CD4-positive, alpha-beta T cell treated with Interleukin-12 subunit alpha and Interleukin-12 subunit beta, for 1 hour (primary cell): ENCODE measurements at regions not wholly inside any gene's neighbourhood (a gene's known extent, or its start where the extent isn't known, plus 50 kb on each side); places are given as distances from the start of the nearest gene placed in this dataset.

ENCODE experiments used
- DNase-seq: peaks from one replicate; pipeline ENCODE4 v3.0.0-alpha.2; 2020

GRCh38 chr21:22444990-22445389 is 1446.8 kb downstream of the NCAM2 start:
- no peak for DNase-seq

DNA sequence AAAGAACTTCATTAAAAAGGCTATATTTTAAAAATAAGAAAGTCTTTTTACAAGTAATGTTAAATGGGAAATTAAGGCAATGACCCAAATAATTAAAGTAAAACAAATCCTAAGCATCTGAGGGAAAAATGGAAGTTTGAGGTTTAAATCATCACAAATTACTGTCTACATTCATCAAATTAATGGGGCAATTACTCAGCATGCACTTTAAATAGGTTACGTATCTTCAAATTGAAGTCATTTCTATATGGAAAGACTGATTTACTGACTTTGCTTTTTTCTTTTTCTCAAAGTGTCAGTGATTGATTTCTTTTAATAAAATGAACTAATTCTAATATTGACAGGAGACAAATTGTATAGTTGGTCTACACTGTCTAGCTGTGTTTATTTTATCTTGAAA is 1452.3 kb downstream of the NCAM2 start:
- DNase-seq = no peak

DNA sequence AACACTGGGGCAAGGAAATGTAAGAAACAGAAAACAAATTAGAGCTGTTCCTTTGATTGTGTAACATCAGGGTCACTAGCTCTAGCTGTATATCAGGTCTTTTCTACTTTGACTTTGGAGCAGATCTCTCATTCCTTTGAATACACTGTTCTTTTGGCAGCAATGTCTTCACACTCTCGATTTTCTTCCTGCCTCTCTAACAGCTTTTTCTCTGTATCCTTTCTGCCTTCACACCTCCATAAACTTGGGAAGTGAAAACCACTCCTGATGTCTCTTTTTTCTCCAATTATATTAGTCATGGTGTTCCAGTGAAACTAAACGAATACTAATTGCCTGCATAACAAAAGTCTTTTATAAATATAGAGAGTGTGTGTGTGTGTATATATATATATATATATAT is 1458.0 kb downstream of the NCAM2 start:
- DNase-seq = no peak

GRCh38 chr21:22468893-22469292 is 1470.7 kb downstream of the NCAM2 start:
- DNase-seq = no peak

DNA sequence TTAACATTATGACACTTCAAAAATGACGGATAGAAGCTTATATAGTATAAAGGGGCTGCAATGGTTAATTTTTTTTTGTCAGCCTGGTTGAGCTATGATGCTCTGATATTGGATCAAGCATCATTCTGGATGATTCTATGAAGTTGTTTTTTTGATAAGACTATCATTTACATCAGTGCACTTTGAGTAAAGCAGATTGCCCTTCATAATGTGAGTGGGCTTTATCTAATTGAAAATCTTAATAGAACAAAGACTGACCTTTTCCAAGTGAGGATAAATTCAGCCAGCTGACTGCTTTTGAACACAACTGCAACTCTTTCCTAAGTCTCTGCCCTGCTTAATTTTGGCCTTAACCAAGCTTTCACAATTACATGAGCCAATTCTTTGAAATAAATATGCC is 1476.2 kb downstream of the NCAM2 start:
- DNase-seq = no peak

DNA sequence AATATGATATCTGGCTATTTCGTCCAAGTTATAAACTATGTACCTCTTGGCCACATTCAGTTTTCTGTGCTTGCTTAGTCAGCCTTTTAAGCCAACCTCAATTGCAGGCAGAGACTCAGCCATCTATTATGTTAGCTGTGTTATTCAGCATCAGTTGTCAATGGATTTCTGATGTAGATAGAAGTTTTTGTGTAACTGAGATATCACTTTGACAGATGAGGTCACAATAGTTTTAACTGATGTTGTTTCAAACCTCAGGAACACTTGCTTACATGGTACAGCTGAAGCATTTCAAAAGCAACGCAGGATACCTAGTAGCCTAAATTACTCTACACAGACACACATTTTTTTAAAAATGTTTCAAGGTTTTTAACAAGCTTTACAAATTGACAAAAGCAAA is 1478.0 kb downstream of the NCAM2 start:
- DNase-seq = no peak

GRCh38 chr21:22476726-22477646 is 1478.8 kb downstream of the NCAM2 start:
- no peak for DNase-seq

DNA sequence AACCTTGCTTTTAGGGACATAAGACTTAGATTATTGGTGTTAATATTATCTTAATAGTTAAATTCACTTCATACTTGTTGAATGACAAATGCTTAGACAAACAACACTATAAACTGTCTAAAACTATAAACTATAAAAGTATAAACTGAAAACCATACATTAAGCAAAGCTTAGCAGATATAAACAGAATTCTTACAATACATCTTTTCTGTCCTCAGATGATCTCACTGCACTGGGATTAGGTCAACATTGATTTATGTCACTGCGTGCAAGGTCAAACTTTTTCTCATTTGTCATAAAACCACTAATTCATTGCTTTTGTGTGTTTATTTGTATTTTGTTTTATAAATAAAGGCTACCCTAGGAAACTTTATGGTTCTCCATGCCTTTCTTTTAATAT is 1491.8 kb downstream of the NCAM2 start:
- DNase-seq = no peak

GRCh38 chr21:22516230-22516629 is 1518.0 kb downstream of the NCAM2 start:
- DNase-seq = no peak

DNA sequence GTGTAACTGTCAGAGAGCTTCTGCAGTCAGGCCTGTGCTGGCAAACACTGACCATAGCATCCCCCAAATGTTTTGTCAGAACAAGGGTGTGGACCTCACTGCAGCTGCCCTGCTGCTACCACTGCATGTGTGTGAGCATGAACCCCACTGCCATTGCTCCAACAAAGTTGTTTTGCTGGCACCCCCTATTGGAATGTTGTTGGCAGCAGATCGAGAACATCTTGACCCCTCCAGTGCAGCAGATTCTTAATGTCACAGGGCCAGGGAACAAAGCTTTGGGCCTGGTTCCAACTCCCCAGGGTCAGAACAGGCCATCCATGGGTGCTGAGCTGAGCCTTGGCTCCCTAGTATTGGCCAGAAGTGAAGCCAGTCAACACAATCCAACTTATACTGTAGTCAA is 1537.4 kb downstream of the NCAM2 start:
- DNase-seq = no peak

- DNase-seq = no peak
Measured at GRCh38 chr21:22536509-22536908, 1538.3 kb downstream of the NCAM2 start.

DNA sequence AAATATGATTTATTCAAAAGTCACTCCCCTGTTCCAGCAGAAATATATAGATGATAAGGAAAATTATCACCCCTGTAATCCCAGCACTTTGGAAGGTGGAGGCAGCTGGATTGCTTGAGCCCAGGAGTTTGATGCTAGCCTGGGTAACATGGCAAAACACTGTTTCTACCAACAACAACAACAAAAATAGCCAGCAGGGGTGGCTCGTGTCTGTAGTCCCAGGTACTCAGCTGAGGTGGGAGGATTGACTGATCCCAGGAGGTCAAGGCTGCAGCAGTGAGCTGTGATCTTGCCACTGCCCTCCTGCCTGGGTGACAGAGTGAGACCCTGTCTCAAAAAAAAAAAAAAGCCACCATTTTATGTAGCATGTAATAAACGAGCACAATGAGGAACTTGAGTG is 1546.5 kb downstream of the NCAM2 start:
- DNase-seq = no peak

GRCh38 chr21:22552390-22552789 is 1554.2 kb downstream of the NCAM2 start:
- no peak for DNase-seq

DNA sequence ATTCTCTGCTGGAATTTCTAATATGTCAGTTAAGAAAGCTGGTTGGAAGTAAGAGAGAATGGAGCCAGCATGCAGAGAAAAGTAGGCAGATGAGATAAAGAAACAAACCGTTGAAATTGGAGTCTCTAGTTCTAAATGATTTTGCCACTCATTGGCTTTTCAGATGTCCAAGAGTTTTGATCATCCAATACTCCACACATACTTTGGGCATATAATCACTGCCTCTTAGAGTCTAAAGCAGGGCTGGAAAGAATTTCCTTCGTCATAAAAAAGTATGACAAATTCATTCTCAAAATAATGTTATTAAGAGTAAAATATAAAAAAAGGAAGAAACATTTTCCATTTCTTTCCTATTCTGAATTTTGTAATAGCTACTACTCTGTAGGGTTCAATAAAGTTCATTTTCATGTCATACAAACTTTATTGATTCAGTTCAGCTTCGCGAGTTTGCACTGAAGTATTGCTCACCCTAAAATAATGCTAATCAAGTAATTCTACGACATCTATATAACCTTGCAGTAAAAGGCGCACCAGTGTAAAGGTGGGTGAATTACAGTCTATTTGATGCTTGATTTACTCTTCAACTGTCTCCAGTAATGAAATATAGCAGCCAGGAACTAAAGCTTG is 1556.6 kb downstream of the NCAM2 start:
- DNase-seq = no peak

DNA sequence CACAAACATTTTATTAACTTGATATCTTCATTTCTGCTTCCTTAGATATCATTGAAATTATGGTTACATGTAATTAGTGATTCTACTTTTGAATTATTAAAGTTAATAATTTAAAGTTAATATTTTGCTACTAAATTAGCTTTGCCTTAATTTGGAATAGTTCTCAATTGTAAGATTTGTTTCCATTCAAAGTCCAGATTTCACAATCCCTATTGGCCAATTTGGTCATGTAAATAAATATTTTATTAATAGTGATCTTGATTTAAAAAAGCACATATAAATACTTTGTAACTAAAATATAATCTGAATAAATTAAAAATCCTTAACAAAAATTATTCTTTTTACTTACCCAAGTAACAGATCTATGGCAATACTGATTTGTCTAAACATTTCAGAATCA is 1558.6 kb downstream of the NCAM2 start:
- DNase-seq = no peak

DNA sequence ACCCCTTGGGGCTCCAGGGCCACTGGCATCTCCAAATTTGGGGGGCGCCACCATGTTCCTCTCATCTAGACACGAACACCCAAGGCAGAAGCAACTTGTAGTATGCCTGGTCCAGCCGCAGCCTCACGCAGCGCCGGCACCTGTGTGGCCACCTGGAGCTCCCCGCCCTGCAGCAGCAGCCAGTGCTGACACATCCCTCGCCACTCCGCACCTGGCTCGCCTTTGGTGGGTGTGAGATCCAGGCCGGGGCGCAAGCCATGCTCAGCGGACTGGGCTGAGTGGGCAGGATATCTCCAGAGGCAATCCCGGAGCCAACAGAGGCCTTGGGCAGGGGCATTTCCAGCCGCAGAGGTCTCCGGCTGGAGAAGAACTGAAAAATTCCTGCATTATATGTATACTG is 1563.7 kb downstream of the NCAM2 start:
- DNase-seq = no peak

- DNase-seq = no peak
Measured at GRCh38 chr21:22573834-22574233, 1575.6 kb downstream of the NCAM2 start.

DNA sequence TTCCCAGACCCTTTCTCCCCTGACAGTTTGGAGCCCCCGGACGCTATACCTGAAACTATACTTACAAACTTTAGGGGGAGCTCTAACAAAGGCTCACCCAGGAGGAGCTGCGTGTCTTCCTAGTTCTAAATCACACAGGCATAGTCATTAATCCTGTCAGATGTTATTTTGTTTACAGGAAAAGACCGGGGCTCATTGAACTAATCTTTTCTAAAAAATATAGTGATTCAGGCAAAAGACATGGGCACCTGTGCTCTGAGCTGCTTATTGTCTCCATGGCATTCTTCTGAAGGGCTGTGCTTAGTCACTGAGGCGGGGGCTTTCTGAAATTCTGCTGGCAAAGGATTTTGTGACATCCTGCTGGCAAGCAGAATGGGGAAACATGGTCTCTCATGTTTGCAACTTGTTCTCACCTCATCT is 1577.0 kb downstream of the NCAM2 start:
- no peak for DNase-seq

GRCh38 chr21:22579741-22580140 is 1581.5 kb downstream of the NCAM2 start:
- no peak for DNase-seq

GRCh38 chr21:22582026-22582425 is 1583.8 kb downstream of the NCAM2 start:
- no peak for DNase-seq

DNA sequence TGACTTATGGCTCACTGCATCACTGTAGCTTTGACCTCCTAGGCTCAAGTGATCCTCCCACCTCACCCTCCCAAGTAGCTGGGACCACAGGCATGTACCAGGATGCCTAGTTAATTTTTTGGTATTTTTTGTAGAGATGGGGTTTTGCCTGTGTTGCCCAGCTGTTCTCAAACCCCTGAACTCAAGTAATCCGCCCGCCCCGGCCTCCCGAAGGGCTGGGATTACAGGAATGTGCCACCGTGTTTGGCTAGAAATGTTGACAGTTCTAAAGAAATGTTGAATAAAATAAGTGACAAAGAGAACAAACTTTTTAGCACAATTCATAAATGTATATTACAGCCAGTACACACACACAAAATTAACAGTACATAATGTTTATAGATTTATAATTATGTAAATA is 1586.1 kb downstream of the NCAM2 start:
- no peak for DNase-seq

- no peak for DNase-seq
Measured at GRCh38 chr21:22585558-22585957, 1587.3 kb downstream of the NCAM2 start.

- DNase-seq = no peak
Measured at GRCh38 chr21:22597660-22598255, 1599.5 kb downstream of the NCAM2 start.

GRCh38 chr21:22609802-22610201 is 1611.6 kb downstream of the NCAM2 start:
- DNase-seq = no peak
